ENCODE measurements at regions not wholly inside any gene's neighbourhood (a gene's known extent, or its start where the extent isn't known, plus 50 kb on each side); places are given as distances from the start of the nearest gene placed in this dataset.

GRCh38 chr9:119836036-119836435 is 466.8 kb upstream of the BRINP1 start:
- DNase-seq, result no peak
- H3K4me1 ChIP-seq, result peaks cover 0 to 6% (median 0%) of the 10 kb centered on the region in 4 donors
- TF ChIP-seq, protein P1, sequence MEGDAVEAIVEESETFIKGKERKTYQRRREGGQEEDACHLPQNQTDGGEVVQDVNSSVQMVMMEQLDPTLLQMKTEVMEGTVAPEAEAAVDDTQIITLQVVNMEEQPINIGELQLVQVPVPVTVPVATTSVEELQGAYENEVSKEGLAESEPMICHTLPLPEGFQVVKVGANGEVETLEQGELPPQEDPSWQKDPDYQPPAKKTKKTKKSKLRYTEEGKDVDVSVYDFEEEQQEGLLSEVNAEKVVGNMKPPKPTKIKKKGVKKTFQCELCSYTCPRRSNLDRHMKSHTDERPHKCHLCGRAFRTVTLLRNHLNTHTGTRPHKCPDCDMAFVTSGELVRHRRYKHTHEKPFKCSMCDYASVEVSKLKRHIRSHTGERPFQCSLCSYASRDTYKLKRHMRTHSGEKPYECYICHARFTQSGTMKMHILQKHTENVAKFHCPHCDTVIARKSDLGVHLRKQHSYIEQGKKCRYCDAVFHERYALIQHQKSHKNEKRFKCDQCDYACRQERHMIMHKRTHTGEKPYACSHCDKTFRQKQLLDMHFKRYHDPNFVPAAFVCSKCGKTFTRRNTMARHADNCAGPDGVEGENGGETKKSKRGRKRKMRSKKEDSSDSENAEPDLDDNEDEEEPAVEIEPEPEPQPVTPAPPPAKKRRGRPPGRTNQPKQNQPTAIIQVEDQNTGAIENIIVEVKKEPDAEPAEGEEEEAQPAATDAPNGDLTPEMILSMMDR (IDR thresholded peaks at IDR 0.05), result no peak
- H3K9me3 ChIP-seq, result no peaks in the 10 kb centered on the region
- no peak overlapping the region for H3K27ac ChIP-seq
- no peaks in the 10 kb centered on the region for H3K27me3 ChIP-seq
- H3K36me3 ChIP-seq, result no peaks in the 10 kb centered on the region
- H3K4me3 ChIP-seq, result no peak overlapping the region
- intact Hi-C loops (cut with DNase I; ENCODE audit: low total_unique reads), result no loop called here

GRCh38 chr9:119834064-119834620 is 464.9 kb upstream of the BRINP1 start:
- no peak for DNase-seq
- Histone ChIP-seq H3K27ac (no peak overlapping the region), H3K27me3 (no peaks in the 10 kb centered on the region), H3K4me1 (no peaks in the 10 kb centered on the region), H3K4me3 (no peak overlapping the region), H3K9me3 (no peaks in the 10 kb centered on the region), H3K36me3 (no peaks in the 10 kb centered on the region)
- intact Hi-C loops (cut with DNase I; ENCODE audit: low total_unique reads), result no loop called here
- TF ChIP-seq, protein P1 (IDR thresholded peaks at IDR 0.05), result no peak

GRCh38 chr9:119831309-119831708 is 462.1 kb upstream of the BRINP1 start:
- Histone ChIP-seq H3K27ac (no peak overlapping the region), H3K9me3 (no peaks in the 10 kb centered on the region), H3K36me3 (no peaks in the 10 kb centered on the region), H3K27me3 (no peaks in the 10 kb centered on the region), H3K4me1 (no peaks in the 10 kb centered on the region), H3K4me3 (no peak overlapping the region)
- TF ChIP-seq, protein P1 (IDR thresholded peaks at IDR 0.05), result no peak
- intact Hi-C loops (cut with DNase I; ENCODE audit: low total_unique reads), result no loop called here
- no peak for DNase-seq

DNA sequence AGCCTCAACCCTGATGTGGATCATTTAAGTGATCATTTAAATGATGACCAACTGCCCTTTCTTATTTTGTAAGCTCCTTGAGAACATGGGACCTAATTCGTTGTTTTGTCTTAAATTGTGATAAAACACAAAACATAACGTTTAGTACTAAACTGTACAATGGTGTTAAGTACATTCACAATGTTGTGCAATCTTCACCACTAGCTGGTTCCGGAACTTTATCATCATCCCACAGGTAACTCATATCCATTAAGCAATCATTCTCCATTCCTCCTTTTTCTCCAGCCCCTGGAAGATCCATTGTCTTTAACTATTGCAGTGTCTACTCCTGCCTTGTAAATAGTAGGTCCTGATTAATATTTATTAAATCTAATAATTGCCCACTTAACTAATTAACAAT is 460.5 kb upstream of the BRINP1 start:
- H3K36me3 ChIP-seq, result no peaks in the 10 kb centered on the region
- intact Hi-C loops (cut with DNase I; ENCODE audit: low total_unique reads), result no loop called here
- no peak for DNase-seq
- H3K4me3 ChIP-seq, result no peak overlapping the region
- TF ChIP-seq, protein P1 (IDR thresholded peaks at IDR 0.05), result no peak
- H3K4me1 ChIP-seq, result no peaks in the 10 kb centered on the region
- no peak overlapping the region for H3K27ac ChIP-seq
- H3K27me3 ChIP-seq, result no peaks in the 10 kb centered on the region
- no peaks in the 10 kb centered on the region for H3K9me3 ChIP-seq

GRCh38 chr9:119829186-119829585 is 460.0 kb upstream of the BRINP1 start:
- intact Hi-C loops (cut with DNase I; ENCODE audit: low total_unique reads), result no loop called here
- TF ChIP-seq, protein P1 (IDR thresholded peaks at IDR 0.05), result no peak
- H3K27me3 ChIP-seq, result no peaks in the 10 kb centered on the region
- no peak overlapping the region for H3K4me3 ChIP-seq
- H3K27ac ChIP-seq, result no peak overlapping the region
- H3K9me3 ChIP-seq, result no peaks in the 10 kb centered on the region
- DNase-seq, result no peak
- no peaks in the 10 kb centered on the region for H3K36me3 ChIP-seq
- no peaks in the 10 kb centered on the region for H3K4me1 ChIP-seq

GRCh38 chr9:119827526-119827925 is 458.3 kb upstream of the BRINP1 start:
- Histone ChIP-seq H3K27ac (no peak overlapping the region), H3K36me3 (no peaks in the 10 kb centered on the region), H3K4me3 (no peak overlapping the region), H3K9me3 (no peaks in the 10 kb centered on the region), H3K4me1 (no peaks in the 10 kb centered on the region), H3K27me3 (peaks cover 0 to 5% of the 10 kb centered on the region in 2 donors)
- no peak for DNase-seq
- intact Hi-C loops (cut with DNase I; ENCODE audit: low total_unique reads), result no loop called here
- TF ChIP-seq, protein P1 (IDR thresholded peaks at IDR 0.05), result no peak
